GM21737 (cell line): ENCODE measurements at regions not wholly inside any gene's neighbourhood (a gene's known extent, or its start where the extent isn't known, plus 50 kb on each side); places are given as distances from the start of the nearest gene placed in this dataset.

ENCODE experiments used
- ATAC-seq: cut with Tn5 transposase; IDR thresholded peaks from one replicate; pipeline ENCODE4 v1.9.1; 2021; ENCODE audit warnings: mild to moderate bottlenecking, moderate library complexity; ENCODE audit not compliant: unreplicated experiment

DNA sequence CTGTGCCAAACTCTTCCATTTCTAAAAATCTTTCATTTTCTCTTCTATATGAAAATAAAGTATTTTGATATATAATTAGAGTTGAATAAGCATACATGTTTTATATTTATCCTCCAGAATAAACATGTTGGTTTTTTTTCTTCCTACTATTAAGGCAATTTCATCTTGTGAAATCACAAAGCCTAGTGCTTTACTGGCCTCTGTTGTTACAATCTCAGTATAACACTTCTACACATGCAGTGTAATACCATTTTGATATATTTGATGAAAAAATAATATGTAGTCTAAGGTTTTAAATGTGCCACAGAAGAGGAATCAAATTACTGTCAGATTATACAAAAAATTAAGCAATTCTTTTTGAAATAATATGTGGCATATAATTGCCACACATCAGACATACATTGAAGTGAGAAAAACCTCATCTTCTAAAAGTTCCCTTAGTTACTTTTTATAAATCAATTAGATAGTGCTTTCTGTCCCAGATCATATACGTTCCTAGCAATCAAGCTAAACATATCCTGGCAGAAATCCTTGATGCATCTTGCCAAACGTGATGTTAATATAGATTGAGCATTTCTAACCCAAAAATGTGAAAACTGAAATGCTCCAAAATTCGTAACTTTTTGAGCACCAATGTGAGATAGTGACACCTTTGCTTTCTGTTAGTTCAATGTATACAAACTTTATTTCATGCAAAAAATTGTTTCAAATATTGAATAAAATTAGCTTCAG, 225.1 kb upstream of the MANEA start:
- ATAC-seq = no peak

DNA sequence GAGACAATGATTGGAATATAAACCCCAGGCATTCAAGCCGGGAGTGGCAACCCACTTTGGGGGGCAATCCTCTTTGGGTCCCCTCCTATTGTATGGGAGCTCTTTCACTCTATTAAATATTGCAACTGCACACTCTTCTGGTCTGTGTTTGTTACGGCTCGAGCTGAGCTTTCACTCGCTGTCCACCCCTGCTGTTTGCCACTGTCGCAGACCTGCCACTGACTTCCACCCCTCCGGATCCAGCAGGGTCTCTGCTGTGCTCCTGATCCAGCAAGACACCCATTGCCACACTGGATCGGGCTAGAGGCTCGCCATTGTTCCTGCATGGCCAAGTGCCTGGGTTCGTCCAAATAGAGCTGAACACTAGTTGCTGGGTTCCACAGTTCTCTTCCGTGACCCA, 222.8 kb upstream of the MANEA start:
- ATAC-seq = no peak

DNA sequence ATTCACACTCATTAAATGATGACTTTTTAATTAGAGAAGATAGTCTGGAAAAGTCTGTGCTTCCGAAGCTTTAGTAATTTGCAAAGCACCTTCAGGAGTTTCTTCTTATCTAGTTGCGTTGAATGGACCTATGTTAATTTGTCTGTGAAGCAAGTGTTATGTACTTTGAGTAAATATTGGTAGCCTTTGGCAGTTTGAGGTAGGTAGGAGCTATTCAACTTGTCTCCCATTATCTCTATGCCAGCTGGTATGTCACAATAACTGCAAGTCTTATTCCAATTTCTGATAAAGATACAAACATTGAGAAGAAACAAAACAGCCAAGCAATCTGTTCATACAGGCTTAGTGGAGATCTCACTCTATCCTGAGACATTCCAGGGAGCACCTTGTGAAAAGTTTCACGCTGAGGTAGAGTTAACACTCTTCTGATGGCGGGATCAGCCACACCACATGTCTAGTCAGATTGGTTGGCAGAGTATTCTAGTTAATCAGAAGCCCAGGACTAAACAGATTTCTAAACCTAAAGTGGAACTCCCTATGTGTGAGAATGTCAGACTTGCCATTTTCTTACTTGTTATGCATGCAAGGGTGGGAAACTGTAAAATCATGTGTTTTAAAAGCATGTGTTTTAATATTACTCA, 219.8 kb upstream of the MANEA start:
- ATAC-seq = no peak

DNA sequence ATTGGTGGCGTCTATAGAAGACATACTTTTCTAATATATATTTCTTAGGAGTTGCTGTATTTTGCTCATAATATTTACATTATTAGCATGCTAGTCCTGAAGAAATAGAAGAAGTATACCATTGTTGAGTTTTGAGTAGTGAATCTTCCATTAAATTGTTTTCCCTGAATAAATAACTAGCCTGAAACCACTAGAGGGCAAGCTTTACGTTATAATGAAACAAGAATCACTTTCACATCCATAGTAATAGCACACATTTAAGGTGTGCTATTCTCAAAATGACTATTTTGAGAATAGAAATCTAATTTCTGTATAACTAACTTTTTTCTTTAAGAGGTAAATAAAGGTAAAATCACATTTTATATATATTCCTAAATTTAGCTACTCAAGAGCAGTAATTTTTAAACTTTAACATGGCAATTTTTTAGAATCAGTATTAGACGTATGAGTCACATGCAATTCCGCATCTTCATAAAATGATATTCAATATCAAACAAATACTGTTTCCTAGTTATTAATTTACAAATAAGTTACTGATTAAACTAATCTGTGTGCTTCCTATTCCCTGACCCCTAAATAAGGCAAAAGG, 213.2 kb upstream of the MANEA start:
- ATAC-seq = peak; percentile 84

DNA sequence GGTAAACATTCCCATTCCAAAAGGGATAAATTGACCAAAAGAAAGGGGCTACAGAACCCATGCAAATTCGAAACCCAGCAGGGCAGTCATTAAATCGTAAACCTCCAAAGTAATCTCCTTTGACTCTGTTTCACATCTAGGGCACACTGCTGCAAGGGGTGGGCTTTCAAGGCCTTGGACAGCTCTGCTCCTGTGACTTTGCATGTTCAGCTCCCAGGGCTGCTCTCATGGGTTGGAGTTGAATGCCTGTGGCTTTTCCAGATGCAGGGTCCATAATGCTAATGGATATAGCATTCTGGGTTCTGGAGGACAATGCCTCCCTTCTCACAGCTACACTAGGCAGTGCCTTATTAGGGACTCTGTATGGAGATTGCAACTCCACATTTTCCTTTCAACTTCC, 211.9 kb upstream of the MANEA start:
- ATAC-seq = no peak

DNA sequence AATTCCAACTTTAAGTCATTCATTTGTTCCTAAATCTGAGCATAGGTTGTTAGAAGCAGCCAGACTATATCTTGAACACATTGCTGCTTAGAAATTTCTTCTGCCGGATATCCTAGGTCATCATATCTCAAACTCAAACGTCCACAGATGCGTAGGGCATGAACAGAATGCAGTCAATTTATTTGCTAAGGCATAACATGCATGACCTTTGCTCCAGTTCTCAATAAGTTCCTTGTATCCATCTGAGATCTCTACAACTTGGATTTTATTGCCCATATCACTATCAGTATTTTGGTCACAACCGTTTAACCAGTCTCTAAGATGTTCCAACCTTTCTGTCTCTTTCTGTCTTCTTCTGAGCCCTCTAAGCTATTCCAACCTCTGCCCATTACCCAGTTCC, 210.9 kb upstream of the MANEA start:
- ATAC-seq = no peak

DNA sequence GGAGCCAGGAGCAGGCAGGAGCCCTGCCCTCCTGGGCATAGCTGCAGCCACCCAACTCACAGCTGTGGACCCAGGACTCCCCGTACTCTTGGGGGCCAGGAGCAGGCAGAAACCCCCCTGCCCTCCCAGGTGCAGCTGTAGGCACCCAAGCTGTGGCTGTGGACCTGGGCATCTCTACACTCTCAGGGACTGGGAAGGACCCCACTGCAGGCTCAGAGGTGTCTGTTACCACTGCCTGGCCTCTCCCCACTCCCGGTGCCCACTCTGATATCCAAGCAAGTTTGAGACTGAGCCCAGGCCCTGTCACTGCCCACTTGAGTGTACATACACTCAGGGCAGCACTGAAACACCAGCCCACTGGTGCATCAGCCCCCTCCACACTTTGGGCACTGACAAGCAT, 193.5 kb upstream of the MANEA start:
- no peak for ATAC-seq

DNA sequence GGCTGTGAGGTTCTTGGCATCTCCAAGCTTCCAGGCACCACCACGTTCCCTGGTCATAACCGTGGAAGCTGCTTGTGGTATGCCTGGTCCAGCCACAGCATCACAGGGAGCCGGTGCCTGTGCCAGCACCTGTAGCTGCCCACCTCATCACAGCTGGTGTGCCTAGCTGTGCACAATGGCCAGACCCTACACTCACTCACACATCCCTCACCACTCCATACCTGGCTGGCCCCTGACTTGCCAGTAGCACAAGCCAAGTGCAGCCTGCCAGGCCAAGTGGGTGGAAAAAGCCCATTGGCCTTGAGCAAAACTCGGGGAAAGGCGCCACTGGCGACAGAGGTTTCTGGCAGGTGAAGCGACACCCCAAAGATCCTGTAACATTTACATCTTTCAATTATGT, 192.3 kb upstream of the MANEA start:
- ATAC-seq = no peak

DNA sequence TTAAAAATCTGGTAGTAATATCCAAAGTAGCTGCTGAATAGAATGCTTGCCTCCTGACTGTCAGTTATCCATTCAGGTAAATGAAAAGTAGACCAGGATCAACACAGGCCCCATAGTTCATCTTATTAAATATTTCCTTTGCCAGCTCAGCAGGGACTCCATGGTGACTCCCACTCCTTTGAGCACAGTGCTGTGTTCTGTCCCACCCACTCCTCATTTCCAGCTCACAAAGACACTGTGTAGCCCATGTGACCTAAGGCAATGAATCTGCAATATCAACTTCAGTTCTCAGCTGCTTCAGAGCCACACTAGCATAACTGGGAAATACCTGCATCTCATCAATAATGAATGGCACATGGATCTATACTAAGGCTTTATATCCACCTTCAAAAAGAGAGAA, 189.5 kb upstream of the MANEA start:
- ATAC-seq = no peak

DNA sequence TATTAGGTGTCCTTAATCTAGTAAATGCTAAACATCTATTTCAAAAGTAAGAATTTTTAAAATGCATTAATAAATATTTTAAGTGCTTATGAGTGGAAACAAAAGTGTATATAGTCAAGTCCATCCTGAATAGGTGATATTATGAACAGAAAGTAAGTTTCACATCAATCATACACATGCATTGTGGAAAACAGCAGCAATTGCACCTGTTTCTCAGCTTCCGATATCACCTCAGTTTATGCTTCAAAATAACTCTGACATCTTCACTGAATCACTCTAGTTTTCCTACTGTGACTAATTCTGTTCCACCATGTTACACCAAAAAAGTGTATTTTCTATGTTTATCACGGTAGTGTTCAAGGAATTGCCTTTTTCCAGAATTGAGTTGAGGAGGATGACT, 172.6 kb upstream of the MANEA start:
- no peak for ATAC-seq

DNA sequence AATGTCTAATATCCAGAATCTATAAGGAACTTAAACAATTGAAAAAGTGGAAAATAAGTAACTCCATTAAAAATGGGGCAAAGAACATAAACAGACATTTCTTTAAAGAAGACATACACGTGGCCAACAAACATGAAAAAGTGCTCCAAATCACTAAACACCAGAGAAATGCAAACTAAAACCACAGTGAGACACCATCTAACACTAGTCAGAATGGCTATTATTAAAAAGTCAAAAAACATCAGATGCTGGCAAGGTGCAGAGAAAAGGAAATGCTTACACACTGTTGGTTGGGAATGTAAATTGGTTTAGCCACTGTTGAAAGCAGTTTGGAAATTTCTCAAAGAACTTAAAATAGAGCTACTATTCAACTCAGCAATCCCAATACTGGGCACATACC, 169.2 kb upstream of the MANEA start:
- no peak for ATAC-seq

DNA sequence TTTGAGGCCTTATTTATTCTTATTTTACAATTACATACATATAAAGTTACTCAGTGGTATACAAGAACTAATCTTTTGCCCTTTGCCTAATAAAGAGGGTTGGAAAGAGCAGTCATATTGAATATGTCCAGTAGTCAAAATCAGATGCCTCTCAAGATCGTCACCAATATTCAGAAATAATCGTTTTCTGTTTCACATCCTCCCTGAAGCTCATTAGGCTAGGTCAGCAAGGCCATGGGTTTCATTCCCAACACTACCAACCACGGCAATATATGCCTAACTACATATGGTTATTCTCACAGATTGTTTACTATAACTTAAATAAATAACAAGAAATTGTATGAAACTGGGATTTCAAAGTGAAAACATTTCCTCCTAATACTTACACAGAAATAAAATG, 167.2 kb upstream of the MANEA start:
- ATAC-seq = no peak

DNA sequence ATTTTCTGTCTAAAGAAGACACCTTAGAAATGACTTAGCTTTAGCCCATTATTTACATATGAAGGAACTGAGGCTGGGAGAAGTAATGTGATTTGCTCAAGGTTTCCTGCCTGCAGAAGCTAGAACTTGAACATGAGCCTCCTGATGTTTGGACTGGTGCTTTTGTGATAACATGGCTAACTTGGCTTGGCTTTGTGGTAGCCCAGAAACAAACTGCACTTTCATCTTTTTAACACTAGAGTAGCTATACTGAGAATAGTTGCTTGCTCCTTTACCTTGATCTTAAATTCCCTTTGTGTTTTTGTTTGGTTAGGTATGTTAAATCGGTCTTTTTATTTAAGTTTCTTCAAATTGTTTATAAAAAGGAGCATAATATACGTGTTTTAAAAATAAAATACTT, 163.5 kb upstream of the MANEA start:
- no peak for ATAC-seq

DNA sequence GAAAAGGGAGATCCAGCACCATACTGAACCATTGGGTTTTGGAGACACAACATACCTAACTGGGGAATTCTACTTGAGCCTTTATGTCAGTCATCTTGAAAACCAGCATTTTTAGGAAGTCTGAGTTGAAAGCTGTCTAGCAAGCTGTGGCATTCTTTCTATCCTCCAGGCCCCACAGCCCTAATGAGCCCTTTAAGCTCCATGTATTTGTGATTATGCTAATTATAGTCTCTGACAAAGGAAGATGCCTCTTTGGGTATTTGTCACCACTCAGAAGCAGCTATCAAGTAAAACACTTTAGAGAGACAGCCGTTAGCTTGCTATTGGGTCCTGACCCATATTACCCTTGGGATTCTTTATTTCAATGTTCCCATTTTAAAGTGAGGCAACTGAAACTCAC, 159.5 kb upstream of the MANEA start:
- no peak for ATAC-seq

DNA sequence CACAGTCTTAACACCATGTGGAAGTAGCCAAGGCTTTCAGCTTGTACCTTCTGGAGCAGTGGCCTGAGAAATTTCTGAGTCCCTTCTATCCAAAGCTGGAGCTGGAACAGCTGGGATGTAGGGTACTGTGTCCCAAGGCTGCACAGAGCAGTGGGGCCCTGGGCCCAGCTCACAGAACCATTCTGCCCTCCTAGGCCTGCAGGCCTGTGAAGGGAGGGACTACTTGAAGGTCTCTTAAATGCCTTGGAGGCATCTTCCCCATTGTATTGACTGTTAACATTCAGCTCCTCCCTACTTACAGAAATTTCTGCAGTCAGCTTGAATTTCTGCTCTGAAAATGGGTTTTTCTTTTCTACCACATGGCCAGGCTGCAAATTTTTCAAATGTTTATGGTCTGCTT, 156.5 kb upstream of the MANEA start:
- no peak for ATAC-seq

DNA sequence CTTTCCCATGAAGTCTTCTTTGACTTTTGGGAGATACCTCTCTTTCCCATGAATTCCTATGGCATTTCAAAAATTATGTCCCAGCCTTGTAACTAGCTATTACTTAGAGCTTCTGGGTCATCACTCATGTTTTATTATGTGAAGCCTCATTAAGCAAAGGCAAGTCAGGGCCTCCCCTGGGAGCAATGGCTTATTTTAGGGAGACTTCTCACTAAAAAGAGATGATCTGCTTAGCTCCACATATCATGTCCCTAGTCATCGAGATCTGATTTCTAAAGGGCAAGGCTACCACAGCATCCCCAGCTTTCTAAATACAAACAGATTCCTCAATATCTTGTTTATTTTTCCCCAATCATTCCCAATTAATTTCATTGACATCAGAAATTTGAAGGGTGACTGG, 154.0 kb upstream of the MANEA start:
- no peak for ATAC-seq

DNA sequence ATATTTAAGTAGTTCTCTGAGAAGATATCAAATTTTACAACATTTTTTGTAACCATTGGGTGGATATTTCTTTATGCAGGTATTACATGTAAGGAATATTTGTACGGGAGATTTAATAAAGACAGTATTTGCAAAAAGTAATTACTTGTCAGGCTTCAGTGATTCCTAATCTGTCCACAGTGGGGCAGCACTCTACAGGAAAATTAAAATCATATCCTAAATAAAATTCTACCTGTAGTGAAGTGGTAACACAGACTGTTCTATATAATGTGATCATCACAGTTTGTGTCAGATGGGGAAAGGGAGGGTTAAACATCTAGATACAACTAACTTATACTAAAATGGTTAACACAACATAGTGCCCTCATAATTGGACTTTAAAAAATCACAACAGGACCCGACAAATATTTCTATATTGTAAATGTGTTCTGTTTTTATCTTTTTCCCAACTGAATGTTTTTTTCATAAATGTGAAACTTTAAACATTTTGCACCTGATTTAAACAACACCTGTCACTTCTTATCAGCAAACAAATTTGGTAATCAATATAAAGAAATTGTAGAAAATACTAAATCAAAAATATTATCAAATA, 145.6 kb upstream of the MANEA start:
- ATAC-seq = no peak

DNA sequence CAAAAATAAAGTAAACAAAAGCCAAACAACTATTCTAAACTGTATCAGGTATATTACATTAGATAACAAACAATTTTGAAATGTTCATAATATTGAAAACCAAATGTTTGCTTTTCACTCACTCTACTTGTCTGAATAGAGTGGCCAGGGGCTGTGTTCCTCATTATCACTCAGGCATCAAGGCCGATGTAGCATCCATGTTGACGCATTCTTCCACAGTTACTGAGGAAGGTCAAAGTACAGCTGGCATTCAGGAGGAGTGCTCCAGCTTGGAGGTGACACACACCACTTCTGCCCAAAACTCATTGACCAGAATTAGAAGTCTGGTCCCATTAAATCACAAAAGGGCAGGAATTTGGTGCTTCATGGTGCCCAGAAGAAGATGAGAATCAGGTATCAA, 137.6 kb upstream of the MANEA start:
- ATAC-seq = no peak

DNA sequence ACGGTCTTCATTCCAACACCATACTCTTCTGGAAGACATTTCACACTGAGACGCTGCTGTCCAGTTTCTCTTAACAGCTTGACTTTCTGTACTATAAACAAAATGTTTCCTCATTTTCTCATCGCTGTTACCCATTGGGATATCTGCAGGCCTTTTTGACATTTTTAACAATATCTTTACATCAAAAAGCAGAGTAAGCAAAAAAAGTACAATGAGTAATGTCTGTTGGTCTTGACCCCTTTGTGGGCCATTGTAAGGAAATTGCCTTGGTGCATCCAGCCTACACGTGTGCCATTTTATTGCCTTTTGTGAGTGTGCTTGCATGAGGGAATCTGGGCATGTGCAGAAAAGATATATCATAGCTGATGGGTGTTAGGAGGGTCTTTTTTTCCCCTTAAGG, 129.1 kb upstream of the MANEA start:
- ATAC-seq = no peak

DNA sequence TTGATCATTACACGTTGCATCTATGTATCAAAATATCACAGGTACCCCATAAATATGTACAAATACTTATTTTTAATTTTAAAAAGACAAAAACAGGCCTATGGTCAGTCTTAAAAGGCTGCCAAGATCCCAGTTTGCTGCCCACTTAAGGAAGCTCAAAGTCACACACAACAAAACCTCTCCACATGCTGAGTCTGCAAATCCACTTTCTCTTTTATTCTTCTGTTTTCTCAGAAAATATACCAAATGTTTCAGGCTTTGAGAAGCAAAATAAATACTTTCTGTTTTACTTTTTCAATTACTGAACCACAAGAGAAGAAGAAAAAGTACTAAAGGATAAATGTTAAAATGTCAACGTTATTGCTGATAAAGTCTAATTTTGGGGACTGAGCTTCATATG, 107.8 kb upstream of the MANEA start:
- no peak for ATAC-seq

DNA sequence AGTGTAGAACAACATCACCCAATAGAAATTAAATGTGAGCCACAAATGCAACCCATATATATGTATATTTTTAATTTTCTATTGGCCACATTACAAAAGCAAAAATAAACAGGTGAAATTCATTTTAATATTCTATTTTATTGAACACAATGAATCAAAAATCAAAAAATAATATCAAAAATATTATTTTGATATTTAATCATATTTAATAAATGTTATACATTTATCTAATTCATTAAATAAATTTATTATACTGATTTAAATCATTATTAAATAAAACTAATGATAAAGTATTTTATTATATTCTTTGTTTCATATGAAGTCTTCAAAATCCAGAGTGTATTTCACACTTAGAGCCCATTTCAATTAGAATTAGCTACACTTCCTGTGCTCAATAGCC, 98.4 kb upstream of the MANEA start:
- ATAC-seq = no peak

DNA sequence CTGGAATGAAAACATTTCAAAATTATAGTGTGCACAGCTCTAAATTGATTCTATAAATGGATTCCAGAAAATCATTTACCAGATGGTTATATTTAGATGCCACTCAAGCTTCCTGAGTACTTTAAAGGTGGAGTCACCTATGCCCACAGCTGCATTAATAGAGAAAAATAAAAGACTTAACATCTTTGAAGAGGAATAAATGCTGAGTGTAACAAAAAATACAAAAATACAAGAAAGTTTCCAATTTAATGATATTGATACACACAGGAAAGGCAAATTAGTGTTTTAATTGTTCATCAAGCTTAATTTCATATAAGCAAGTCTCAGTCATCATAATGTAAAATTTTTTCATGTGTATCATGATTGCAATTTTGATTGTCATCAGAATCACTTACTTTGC, 89.5 kb upstream of the MANEA start:
- ATAC-seq = no peak
